Glomerular endothelial cell (primary cell): ENCODE measurements at regions not wholly inside any gene's neighbourhood (a gene's known extent, or its start where the extent isn't known, plus 50 kb on each side); places are given as distances from the start of the nearest gene placed in this dataset.

ENCODE experiments used
- DNase-seq: peaks from one replicate; pipeline ENCODE4 v3.0.0-alpha.2; 2011; ENCODE audit warnings: low read depth, low spot score; ENCODE audit errors: extremely low read depth

GRCh38 chr3:72062017-72062416 lies 277.1 kb upstream of the PROK2 start:
- DNase-seq = no peak

GRCh38 chr3:72060447-72061034 lies 275.6 kb upstream of the PROK2 start:
- no peak for DNase-seq

- DNase-seq = no peak
These were observed 273.6 kb upstream of the PROK2 start for GRCh38 chr3:72058493-72059081.

GRCh38 chr3:72055436-72055835 lies 270.5 kb upstream of the PROK2 start:
- no peak for DNase-seq

- DNase-seq = no peak
These were observed 270.0 kb upstream of the PROK2 start for GRCh38 chr3:72054976-72055375.

GRCh38 chr3:72052841-72053409 lies 268.0 kb upstream of the PROK2 start:
- DNase-seq = no peak

GRCh38 chr3:72050771-72051170 lies 265.8 kb upstream of the PROK2 start:
- DNase-seq = no peak

- DNase-seq = no peak
These were observed 265.2 kb upstream of the PROK2 start for GRCh38 chr3:72050048-72050632.

GRCh38 chr3:72049300-72049699 lies 264.4 kb upstream of the PROK2 start:
- DNase-seq = no peak

- no peak for DNase-seq
These were observed 263.9 kb upstream of the PROK2 start for GRCh38 chr3:72048873-72049272.

GRCh38 chr3:72047221-72047871 lies 262.4 kb upstream of the PROK2 start:
- DNase-seq = no peak

GRCh38 chr3:72044231-72044855 lies 259.4 kb upstream of the PROK2 start:
- no peak for DNase-seq

GRCh38 chr3:72043204-72044133 lies 258.5 kb upstream of the PROK2 start:
- no peak for DNase-seq

- DNase-seq = no peak
These were observed 257.7 kb upstream of the PROK2 start for GRCh38 chr3:72042397-72043203.

- DNase-seq = no peak
These were observed 256.6 kb upstream of the PROK2 start for GRCh38 chr3:72041511-72041910.

- DNase-seq = no peak
These were observed 256.1 kb upstream of the PROK2 start for GRCh38 chr3:72041076-72041475.

GRCh38 chr3:72039677-72040076 lies 254.7 kb upstream of the PROK2 start:
- DNase-seq = no peak

GRCh38 chr3:72036899-72037298 lies 252.0 kb upstream of the PROK2 start:
- DNase-seq = no peak

GRCh38 chr3:72035606-72036005 lies 250.7 kb upstream of the PROK2 start:
- no peak for DNase-seq
